NCI-H187 (cell line): ENCODE measurements at regions not wholly inside any gene's neighbourhood (a gene's known extent, or its start where the extent isn't known, plus 50 kb on each side); places are given as distances from the start of the nearest gene placed in this dataset.
"Not testable (repeated sequence)": the region's sequence is repeated elsewhere in the genome, so short reads cannot be mapped to it uniquely, and the experiment has no call there.

Experiments
- DNase-seq, 2 experiments: peaks; one replicate each; lab custom pipeline; 2025; lab: John Stamatoyannopoulos, UW

GRCh38 chr3:84679211-84679610, 279.6 kb upstream of the CADM2 start:
- no peak for DNase-seq

GRCh38 chr3:84680700-84681099, 278.1 kb upstream of the CADM2 start:
- no peak for DNase-seq

- no peak for DNase-seq
Observed at GRCh38 chr3:84683493-84683892, 275.3 kb upstream of the CADM2 start.

- no peak for DNase-seq
Observed at GRCh38 chr3:84685467-84685866, 273.3 kb upstream of the CADM2 start.

- no peak for DNase-seq
Observed at GRCh38 chr3:84692261-84692660, 266.5 kb upstream of the CADM2 start.

- not testable (repeated sequence) for DNase-seq
Observed at GRCh38 chr3:84710288-84710687, 248.5 kb upstream of the CADM2 start.

- no peak for DNase-seq
Observed at GRCh38 chr3:84717894-84718293, 240.9 kb upstream of the CADM2 start.

- no peak for DNase-seq
Observed at GRCh38 chr3:84724877-84725276, 233.9 kb upstream of the CADM2 start.

- no peak for DNase-seq
Observed at GRCh38 chr3:84727616-84728015, 231.2 kb upstream of the CADM2 start.

GRCh38 chr3:84734731-84735130, 224.1 kb upstream of the CADM2 start:
- not testable (repeated sequence) for DNase-seq

GRCh38 chr3:84738086-84738485, 220.7 kb upstream of the CADM2 start:
- DNase-seq, result no peak

- no peak for DNase-seq
Observed at GRCh38 chr3:84742915-84743425, 215.8 kb upstream of the CADM2 start.

GRCh38 chr3:84744130-84744529, 214.7 kb upstream of the CADM2 start:
- no peak for DNase-seq

GRCh38 chr3:84755860-84756259, 202.9 kb upstream of the CADM2 start:
- DNase-seq, result no peak

GRCh38 chr3:84759361-84759760, 199.4 kb upstream of the CADM2 start:
- DNase-seq, result no peak

GRCh38 chr3:84772841-84773240, 185.9 kb upstream of the CADM2 start:
- no peak for DNase-seq

- no peak for DNase-seq
Observed at GRCh38 chr3:84783281-84783680, 175.5 kb upstream of the CADM2 start.

- no peak for DNase-seq
Observed at GRCh38 chr3:84789961-84790360, 168.8 kb upstream of the CADM2 start.

- no peak for DNase-seq
Observed at GRCh38 chr3:84806958-84807357, 151.8 kb upstream of the CADM2 start.

GRCh38 chr3:84820126-84820525, 138.7 kb upstream of the CADM2 start:
- no peak for DNase-seq

- no peak for DNase-seq
Observed at GRCh38 chr3:84820906-84821305, 137.9 kb upstream of the CADM2 start.

- DNase-seq, result no peak
Observed at GRCh38 chr3:84825817-84826216, 133.0 kb upstream of the CADM2 start.

- DNase-seq, result no peak
Observed at GRCh38 chr3:84830476-84830875, 128.3 kb upstream of the CADM2 start.

- no peak for DNase-seq
Observed at GRCh38 chr3:84835366-84835765, 123.4 kb upstream of the CADM2 start.

GRCh38 chr3:84836961-84837360, 121.8 kb upstream of the CADM2 start:
- DNase-seq, result peak; percentile 35 to 84
